ENCODE measurements at regions not wholly inside any gene's neighbourhood (a gene's known extent, or its start where the extent isn't known, plus 50 kb on each side); places are given as distances from the start of the nearest gene placed in this dataset.
A peak's percentile ranks its signal among the peaks of the same experiment; 100 is the strongest.

GRCh38 chr5:12936221-12936620, 1008.3 kb downstream of the DNAH5 start:
- Mint-ChIP-seq H3K36me3 (no peaks in the 10 kb centered on the region), H3K9me3 (no peaks in the 10 kb centered on the region), H3K27ac (no peak overlapping the region), H3K4me3 (no peak overlapping the region), H3K4me1 (ENCODE audit: low read depth in 2 of 2) (no peaks in the 10 kb centered on the region), H3K27me3 (peaks cover 0 to 4% of the 10 kb centered on the region in 2 donors)
- DNase-seq (ENCODE audit: low spot score) (no peak), ATAC-seq (no peak)

- Mint-ChIP-seq H3K9me3 (no peaks in the 10 kb centered on the region), H3K27me3 (peaks cover 0 to 4% of the 10 kb centered on the region in 2 donors), H3K36me3 (no peaks in the 10 kb centered on the region), H3K4me3 (no peak overlapping the region), H3K27ac (no peak overlapping the region), H3K4me1 (ENCODE audit: low read depth in 2 of 2) (no peaks in the 10 kb centered on the region)
- DNase-seq (ENCODE audit: low spot score) (no peak), ATAC-seq (no peak)
Observed at GRCh38 chr5:12934722-12935121, 1009.8 kb downstream of the DNAH5 start.

- Mint-ChIP-seq H3K36me3 (no peaks in the 10 kb centered on the region), H3K9me3 (no peaks in the 10 kb centered on the region), H3K27ac (no peak overlapping the region), H3K27me3 (no peaks in the 10 kb centered on the region), H3K4me1 (ENCODE audit: low read depth in 2 of 2) (no peaks in the 10 kb centered on the region), H3K4me3 (no peak overlapping the region)
- ATAC-seq (no peak), DNase-seq (ENCODE audit: low spot score) (no peak)
Observed at GRCh38 chr5:12920527-12920926, 1016.3 kb upstream of the CTNND2 start.

GRCh38 chr5:12911156-12911555, 1006.9 kb upstream of the CTNND2 start:
- no peaks in the 10 kb centered on the region for H3K36me3 Mint-ChIP-seq

GRCh38 chr5:12910641-12911040, 1006.4 kb upstream of the CTNND2 start:
- peaks cover 0 to 3% of the 10 kb centered on the region in 2 donors for H3K4me1 Mint-ChIP-seq (ENCODE audit: low read depth in 2 of 2)
- no peak overlapping the region for H3K27ac Mint-ChIP-seq
- DNase-seq (ENCODE audit: low spot score) (no peak), ATAC-seq (no peak)
- H3K4me3 Mint-ChIP-seq = no peak overlapping the region
- no peaks in the 10 kb centered on the region for H3K36me3 Mint-ChIP-seq
- H3K27me3 Mint-ChIP-seq = peaks cover 0 to 5% of the 10 kb centered on the region in 2 donors
- H3K9me3 Mint-ChIP-seq = no peaks in the 10 kb centered on the region

More at GRCh38 chr5:12911156-12911555, 1006.9 kb upstream of the CTNND2 start:
- H3K4me1 Mint-ChIP-seq (ENCODE audit: low read depth in 2 of 2) = peaks cover 0 to 3% of the 10 kb centered on the region in 2 donors
- ATAC-seq (no peak), DNase-seq (ENCODE audit: low spot score) (no peak)
- H3K27ac Mint-ChIP-seq = no peak overlapping the region
- H3K9me3 Mint-ChIP-seq = no peaks in the 10 kb centered on the region
- H3K4me3 Mint-ChIP-seq = no peak overlapping the region
- peaks cover 0 to 5% of the 10 kb centered on the region in 2 donors for H3K27me3 Mint-ChIP-seq

GRCh38 chr5:12902611-12903010, 998.4 kb upstream of the CTNND2 start:
- Mint-ChIP-seq H3K27ac (no peak overlapping the region), H3K36me3 (no peaks in the 10 kb centered on the region), H3K9me3 (no peaks in the 10 kb centered on the region), H3K27me3 (peaks cover 0 to 5% of the 10 kb centered on the region in 2 donors), H3K4me1 (ENCODE audit: low read depth in 2 of 2) (no peaks in the 10 kb centered on the region), H3K4me3 (no peak overlapping the region)
- DNase-seq (ENCODE audit: low spot score) (no peak), ATAC-seq (no peak)

GRCh38 chr5:12901696-12902095, 997.5 kb upstream of the CTNND2 start:
- no peak overlapping the region for H3K4me3 Mint-ChIP-seq
- H3K36me3 Mint-ChIP-seq = no peaks in the 10 kb centered on the region
- H3K27ac Mint-ChIP-seq = no peak overlapping the region
- DNase-seq (ENCODE audit: low spot score) (no peak), ATAC-seq (no peak)
- no peaks in the 10 kb centered on the region for H3K9me3 Mint-ChIP-seq
- no peaks in the 10 kb centered on the region for H3K4me1 Mint-ChIP-seq (ENCODE audit: low read depth in 2 of 2)
- peaks cover 0 to 6% of the 10 kb centered on the region in 2 donors for H3K27me3 Mint-ChIP-seq

- ATAC-seq = no peak
- H3K27me3 Mint-ChIP-seq = peaks cover 0 to 6% of the 10 kb centered on the region in 2 donors
- no peaks in the 10 kb centered on the region for H3K9me3 Mint-ChIP-seq
- no peak for DNase-seq (ENCODE audit: low spot score)
- H3K36me3 Mint-ChIP-seq = no peaks in the 10 kb centered on the region
- no peak overlapping the region for H3K4me3 Mint-ChIP-seq
- H3K27ac Mint-ChIP-seq = no peak overlapping the region
- no peaks in the 10 kb centered on the region for H3K4me1 Mint-ChIP-seq (ENCODE audit: low read depth in 2 of 2)
Observed at GRCh38 chr5:12896086-12896485, 991.8 kb upstream of the CTNND2 start.

GRCh38 chr5:12885018-12885417, 980.8 kb upstream of the CTNND2 start:
- peaks cover 0 to 4% of the 10 kb centered on the region in 2 donors for H3K4me1 Mint-ChIP-seq (ENCODE audit: low read depth in 2 of 2)
- no peak for ATAC-seq
- no peaks in the 10 kb centered on the region for H3K9me3 Mint-ChIP-seq

GRCh38 chr5:12883395-12883794, 979.1 kb upstream of the CTNND2 start:
- peaks cover 0 to 4% of the 10 kb centered on the region in 2 donors for H3K4me1 Mint-ChIP-seq (ENCODE audit: low read depth in 2 of 2)
- peaks cover 5% of the 10 kb centered on the region for H3K36me3 Mint-ChIP-seq
- H3K27ac Mint-ChIP-seq = no peak overlapping the region
- H3K4me3 Mint-ChIP-seq = no peak overlapping the region
- ATAC-seq (no peak), DNase-seq (ENCODE audit: low spot score) (no peak)
- no peaks in the 10 kb centered on the region for H3K9me3 Mint-ChIP-seq
- H3K27me3 Mint-ChIP-seq = no peaks in the 10 kb centered on the region

More at GRCh38 chr5:12885018-12885417, 980.8 kb upstream of the CTNND2 start:
- Mint-ChIP-seq H3K4me3 (no peak overlapping the region), H3K36me3 (peaks cover 5% of the 10 kb centered on the region), H3K27ac (no peak overlapping the region), H3K27me3 (no peaks in the 10 kb centered on the region)
- DNase-seq (ENCODE audit: low spot score) = no peak

- H3K27me3 Mint-ChIP-seq = no peaks in the 10 kb centered on the region
- H3K27ac Mint-ChIP-seq = peak overlapping the region; percentile 34 to 67
- peaks cover 7% of the 10 kb centered on the region for H3K9me3 Mint-ChIP-seq
- peak; percentile 74 to 80 for ATAC-seq
- peak overlapping the region; percentile 58 for H3K4me3 Mint-ChIP-seq
- H3K36me3 Mint-ChIP-seq = peaks cover 20% of the 10 kb centered on the region
- peaks cover 24 to 25% of the 10 kb centered on the region in 2 donors for H3K4me1 Mint-ChIP-seq (ENCODE audit: low read depth in 2 of 2)
- no peak for DNase-seq (ENCODE audit: low spot score)
Observed at GRCh38 chr5:12876541-12877298, 972.5 kb upstream of the CTNND2 start.

- Mint-ChIP-seq H3K36me3 (peaks cover 33% of the 10 kb centered on the region), H3K27me3 (no peaks in the 10 kb centered on the region), H3K4me3 (peak overlapping the region; percentile 78), H3K27ac (peak overlapping the region; percentile 71 to 87), H3K4me1 (ENCODE audit: low read depth in 2 of 2) (peaks cover 48 to 54% of the 10 kb centered on the region in 2 donors), H3K9me3 (peaks cover 3% of the 10 kb centered on the region)
- peak; percentile 89 to 90 for ATAC-seq
- DNase-seq (ENCODE audit: low spot score) = no peak
Observed at GRCh38 chr5:12870872-12871539, 966.8 kb upstream of the CTNND2 start.

- H3K9me3 Mint-ChIP-seq = no peaks in the 10 kb centered on the region
- H3K27me3 Mint-ChIP-seq = no peaks in the 10 kb centered on the region
- DNase-seq (ENCODE audit: low spot score) = no peak
- no peak overlapping the region for H3K27ac Mint-ChIP-seq
- H3K4me3 Mint-ChIP-seq = no peak overlapping the region
- H3K4me1 Mint-ChIP-seq (ENCODE audit: low read depth in 2 of 2) = peaks cover 27 to 29% of the 10 kb centered on the region in 2 donors
- ATAC-seq = no peak
- peaks cover 12% of the 10 kb centered on the region for H3K36me3 Mint-ChIP-seq
Observed at GRCh38 chr5:12865529-12865928, 961.3 kb upstream of the CTNND2 start.

- DNase-seq (ENCODE audit: low spot score) (no peak), ATAC-seq (no peak)
- peaks cover 6 to 10% of the 10 kb centered on the region in 2 donors for H3K4me1 Mint-ChIP-seq (ENCODE audit: low read depth in 2 of 2)
- no peaks in the 10 kb centered on the region for H3K27me3 Mint-ChIP-seq
- peaks cover 21% of the 10 kb centered on the region for H3K36me3 Mint-ChIP-seq
- H3K4me3 Mint-ChIP-seq = no peak overlapping the region
- H3K9me3 Mint-ChIP-seq = peaks cover 3% of the 10 kb centered on the region
- H3K27ac Mint-ChIP-seq = no peak overlapping the region
Observed at GRCh38 chr5:12861886-12862654, 957.8 kb upstream of the CTNND2 start.
